NCI-H1105 treated with DMSO at 0.1 percent for 48 hours (cell line): ENCODE measurements at regions not wholly inside any gene's neighbourhood (a gene's known extent, or its start where the extent isn't known, plus 50 kb on each side); places are given as distances from the start of the nearest gene placed in this dataset.

ENCODE experiments used
- DNase-seq: peaks from one replicate; lab custom pipeline; 2025; lab: John Stamatoyannopoulos, UW

GRCh38 chr6:28737750-28738395, 185.9 kb downstream of the TRIM27 start:
- DNase-seq = no peak

GRCh38 chr6:28738396-28738765, 185.4 kb downstream of the TRIM27 start:
- DNase-seq = no peak

DNA sequence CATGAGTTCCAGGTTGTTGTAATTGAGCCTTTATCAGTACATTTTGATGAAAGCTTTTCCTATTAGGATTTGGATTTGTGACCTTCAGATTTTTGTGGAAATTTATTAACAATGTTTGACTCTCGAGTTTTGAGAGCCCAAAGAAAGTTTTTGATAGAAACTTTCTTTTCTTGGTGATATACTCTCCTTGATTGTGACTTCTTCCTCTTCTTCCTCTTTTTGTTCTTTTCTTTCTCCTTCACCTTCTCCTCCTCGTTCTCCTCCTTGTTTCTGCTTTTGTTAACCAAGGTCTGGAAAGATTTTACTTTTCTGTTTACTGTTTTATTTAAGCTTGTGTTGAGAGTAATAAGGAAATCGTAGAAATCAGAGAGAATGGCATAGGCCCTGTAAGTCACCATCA, 182.4 kb downstream of the TRIM27 start:
- DNase-seq = no peak

GRCh38 chr6:28742668-28743270, 181.0 kb downstream of the TRIM27 start:
- no peak for DNase-seq

GRCh38 chr6:28743271-28743789, 180.5 kb downstream of the TRIM27 start:
- DNase-seq = no peak

DNA sequence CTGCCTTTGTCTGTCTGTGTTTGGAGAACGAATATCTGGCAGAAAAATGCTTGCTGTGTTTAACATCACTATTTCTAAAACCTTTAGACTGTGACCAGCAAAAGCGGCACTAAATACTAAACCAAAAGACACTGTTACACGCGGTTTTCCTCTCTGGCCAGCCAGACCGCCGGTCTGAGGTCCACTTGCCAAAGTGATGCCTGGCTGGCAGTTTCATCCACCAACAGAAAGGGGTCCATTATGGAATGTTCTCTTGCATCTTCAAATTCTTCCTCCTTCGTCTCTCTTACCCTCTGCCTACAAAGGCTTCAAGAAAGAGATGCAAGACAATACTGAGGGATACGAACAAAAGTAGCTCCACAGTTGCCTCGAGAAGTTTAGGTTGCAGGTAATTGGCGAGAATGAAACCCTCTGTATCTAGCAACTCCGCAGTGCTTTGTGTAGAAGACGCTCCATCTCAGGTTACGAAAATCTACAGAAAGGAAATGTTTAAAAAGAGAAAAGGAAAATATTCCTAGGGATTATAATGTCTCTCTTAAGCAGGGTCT, 176.6 kb downstream of the TRIM27 start:
- DNase-seq = no peak

DNA sequence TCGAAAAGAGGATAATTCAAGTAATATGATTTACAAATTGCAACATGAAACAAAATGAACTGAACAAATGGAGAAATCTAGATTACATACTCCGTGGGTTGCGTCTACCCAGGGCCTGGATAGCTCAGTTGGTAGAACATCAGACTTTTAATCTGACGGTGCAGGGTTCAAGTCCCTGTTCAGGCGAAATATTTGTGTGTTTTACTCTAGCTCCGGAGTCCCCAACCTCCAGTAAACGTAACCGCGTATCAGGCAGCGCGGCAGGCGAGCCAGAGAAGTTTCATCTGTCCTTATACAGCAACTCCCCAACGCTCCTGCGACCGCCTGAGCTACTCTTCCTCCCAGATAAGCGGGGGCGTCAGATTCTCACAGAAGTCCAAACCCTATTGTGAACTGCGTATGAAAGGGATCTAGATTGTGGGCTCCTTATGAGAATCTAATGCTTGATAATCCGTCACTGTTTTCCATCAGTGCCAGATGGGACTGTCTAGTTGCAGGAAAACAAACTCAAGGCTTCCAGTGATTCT, 176.1 kb downstream of the TRIM27 start:
- peak; percentile 57 for DNase-seq

- DNase-seq = no peak
Measured at GRCh38 chr6:28748192-28748591, 175.6 kb downstream of the TRIM27 start.

- no peak for DNase-seq
Measured at GRCh38 chr6:28750926-28751458, 172.8 kb downstream of the TRIM27 start.

DNA sequence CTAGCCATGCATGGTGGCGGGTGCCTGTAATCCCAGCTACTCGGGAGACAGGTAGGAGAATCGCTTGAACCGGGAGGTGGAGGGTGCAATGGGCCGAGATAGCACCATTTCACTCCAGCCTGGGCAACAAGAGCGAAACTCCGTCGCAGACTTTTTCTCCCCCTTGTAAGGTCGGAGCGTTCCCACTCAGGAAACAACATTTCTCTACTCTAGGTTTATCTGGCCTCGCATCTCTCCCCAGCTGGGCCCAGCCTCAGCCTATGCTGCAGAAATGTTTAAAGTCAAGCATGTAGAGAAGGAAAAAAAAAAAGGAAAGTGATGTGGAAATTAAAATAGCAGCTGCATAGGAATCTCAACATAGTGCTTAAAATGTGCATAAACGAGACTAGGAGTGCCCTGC, 172.3 kb downstream of the TRIM27 start:
- no peak for DNase-seq

GRCh38 chr6:28751963-28752350, 171.8 kb downstream of the TRIM27 start:
- DNase-seq = no peak

DNA sequence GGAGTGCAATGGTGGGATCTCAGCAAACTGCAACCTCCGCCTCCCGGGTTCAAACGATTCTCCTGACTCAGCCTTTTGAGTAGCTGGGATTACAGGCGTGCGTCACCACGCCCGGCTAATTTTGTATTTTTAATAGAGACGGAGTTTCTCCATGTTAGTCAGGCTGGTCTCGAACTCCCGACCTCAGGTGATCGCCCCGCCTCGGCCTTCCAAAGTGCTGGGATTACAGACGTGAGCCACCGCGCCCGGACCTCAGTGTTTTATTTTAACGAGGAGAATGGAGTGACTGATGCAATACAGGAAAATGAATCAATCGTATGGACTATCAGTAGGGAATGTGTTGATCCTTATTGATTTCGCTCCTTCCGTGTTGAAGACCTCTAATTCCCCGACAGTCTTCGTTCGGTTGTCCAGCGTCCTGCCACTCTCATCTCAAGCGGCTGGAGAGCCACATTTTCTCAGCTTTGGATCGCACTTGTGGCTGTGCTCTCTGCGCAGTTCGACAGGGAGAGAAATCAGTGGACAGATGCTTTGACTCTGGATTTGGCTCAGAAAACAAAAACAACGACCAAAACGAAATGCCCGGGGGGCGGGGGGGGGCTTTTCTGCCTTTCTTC, 166.2 kb downstream of the TRIM27 start:
- peak; percentile 72 for DNase-seq

GRCh38 chr6:28758046-28758817, 165.6 kb downstream of the TRIM27 start:
- peak; percentile 87 for DNase-seq

DNA sequence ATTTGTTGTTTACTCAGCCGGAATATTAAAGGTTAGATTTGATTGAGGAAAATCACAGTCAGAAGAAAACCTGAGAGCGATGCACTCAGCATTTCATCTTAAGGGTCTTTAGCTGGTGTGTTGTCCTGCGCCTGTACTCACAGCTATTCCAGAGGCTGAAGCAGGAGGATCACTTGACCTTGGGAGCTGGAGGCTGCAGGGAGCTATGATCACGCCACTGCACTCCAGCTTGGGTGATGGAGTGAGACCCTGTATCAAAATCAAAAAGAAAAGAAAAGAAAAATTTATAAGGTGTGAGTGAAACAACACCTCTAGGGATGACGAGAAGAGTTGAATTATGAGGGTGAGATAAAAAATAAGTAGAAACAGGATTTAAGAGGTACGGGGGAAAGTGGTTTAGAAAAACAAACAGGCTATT, 165.0 kb downstream of the TRIM27 start:
- no peak for DNase-seq

DNA sequence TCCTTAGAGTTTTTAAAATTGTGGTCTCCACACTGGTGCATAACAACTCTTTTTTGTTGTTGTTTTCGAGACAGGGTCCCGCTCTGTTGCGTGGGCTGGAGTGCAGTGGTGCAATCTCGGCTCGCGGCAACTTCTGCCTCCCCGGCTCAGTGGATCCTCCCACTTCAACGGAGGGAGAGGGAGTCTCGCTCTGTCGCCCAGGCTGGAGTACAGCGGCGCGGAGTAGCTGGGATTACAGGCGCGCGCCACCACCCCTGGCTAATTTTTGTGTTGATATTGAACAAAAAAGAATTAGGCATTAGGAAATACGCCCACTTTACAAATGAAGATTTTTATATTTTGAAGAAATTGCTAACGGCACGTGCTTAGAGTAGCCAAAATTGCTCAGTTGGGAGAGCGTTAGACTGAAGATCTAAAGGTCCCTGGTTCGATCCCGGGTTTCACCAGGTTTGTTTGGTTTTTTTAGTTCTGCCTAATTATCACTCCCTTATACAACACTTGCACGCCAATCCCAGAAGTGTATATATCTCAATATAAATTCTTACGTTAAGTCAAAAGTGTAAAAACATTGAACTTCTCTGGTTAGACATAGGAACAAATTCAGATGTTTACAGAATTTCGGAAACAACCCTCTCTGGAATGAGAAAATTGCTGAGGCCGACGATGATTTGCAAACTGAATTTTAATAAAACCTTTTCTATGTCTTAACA, 159.6 kb downstream of the TRIM27 start:
- no peak for DNase-seq

GRCh38 chr6:28764761-28765282, 159.0 kb downstream of the TRIM27 start:
- no peak for DNase-seq

- DNase-seq = no peak
Measured at GRCh38 chr6:28765978-28766351, 157.8 kb downstream of the TRIM27 start.

- no peak for DNase-seq
Measured at GRCh38 chr6:28766426-28766825, 157.4 kb downstream of the TRIM27 start.

DNA sequence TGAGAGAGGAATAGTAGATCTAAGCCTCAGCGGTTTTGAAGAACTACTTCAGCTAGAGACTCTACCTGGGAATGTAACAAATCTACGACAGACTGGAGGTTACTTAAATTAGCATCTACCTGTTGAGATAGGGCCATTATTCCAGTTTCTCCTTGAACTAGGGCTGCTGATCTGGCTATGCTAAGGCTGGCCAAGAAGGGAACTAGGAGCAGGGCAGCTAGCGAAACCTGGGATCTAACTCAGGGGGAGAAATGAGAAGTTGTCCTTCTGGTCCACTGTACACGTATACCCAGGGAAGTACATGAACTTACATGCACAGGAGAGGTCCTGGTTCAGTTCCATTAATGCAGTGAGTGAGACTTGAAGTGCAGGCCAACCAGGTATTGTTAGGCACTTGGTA, 156.7 kb downstream of the TRIM27 start:
- no peak for DNase-seq

GRCh38 chr6:28767691-28768090, 156.1 kb downstream of the TRIM27 start:
- DNase-seq = no peak
